ENCODE measurements at regions not wholly inside any gene's neighbourhood (a gene's known extent, or its start where the extent isn't known, plus 50 kb on each side); places are given as distances from the start of the nearest gene placed in this dataset.

DNA sequence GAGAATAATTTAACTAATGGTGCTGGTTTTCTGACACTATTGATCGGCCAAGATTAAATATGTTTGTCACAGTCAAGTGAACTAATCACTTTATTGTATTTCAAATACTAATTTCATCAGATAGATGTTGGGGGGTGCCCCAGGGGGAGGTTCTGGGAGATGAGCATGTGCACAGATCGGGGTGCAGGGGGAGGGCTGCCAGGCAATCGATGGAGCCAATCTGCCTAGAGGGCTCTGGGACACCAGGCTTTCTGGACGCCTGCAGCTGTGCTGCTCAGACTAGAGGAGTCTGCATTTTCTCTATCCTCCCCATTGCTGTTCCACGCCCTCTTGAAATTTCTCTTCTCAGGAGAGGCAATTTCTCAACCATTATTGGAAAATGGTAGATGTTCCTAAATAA is 100.0 kb upstream of the ALDH1B1 start:
- Histone ChIP-seq H3K36me3 (replicated peaks; ENCODE audit: low read depth, low read length) (no peaks in the 10 kb centered on the region), H3K27ac (ENCODE audit: low read length) (no peak overlapping the region), H3K27me3 (ENCODE audit: low read depth, low read length) (no peaks in the 10 kb centered on the region), H3K9ac (ENCODE audit: low read length) (no peak overlapping the region), H3K4me2 (ENCODE audit: low read length) (no peak overlapping the region), H3K4me3 (ENCODE audit: low read length) (no peak overlapping the region), H2AFZ (ENCODE audit: low read depth, low read length) (no peak overlapping the region), H3K9me3 (ENCODE audit: insufficient read depth, low read length) (no peaks in the 10 kb centered on the region), H4K20me1 (ENCODE audit: insufficient read depth, low read length) (no peaks in the 10 kb centered on the region), H3K79me2 (ENCODE audit: low read length) (no peaks in the 10 kb centered on the region), H3K4me1 (ENCODE audit: low read length) (no peaks in the 10 kb centered on the region)
- no peak for TF ChIP-seq EZH2phosphoT487 (IDR thresholded peaks at IDR 0.05; ENCODE audit: low read depth)
- TF ChIP-seq, protein P1, sequence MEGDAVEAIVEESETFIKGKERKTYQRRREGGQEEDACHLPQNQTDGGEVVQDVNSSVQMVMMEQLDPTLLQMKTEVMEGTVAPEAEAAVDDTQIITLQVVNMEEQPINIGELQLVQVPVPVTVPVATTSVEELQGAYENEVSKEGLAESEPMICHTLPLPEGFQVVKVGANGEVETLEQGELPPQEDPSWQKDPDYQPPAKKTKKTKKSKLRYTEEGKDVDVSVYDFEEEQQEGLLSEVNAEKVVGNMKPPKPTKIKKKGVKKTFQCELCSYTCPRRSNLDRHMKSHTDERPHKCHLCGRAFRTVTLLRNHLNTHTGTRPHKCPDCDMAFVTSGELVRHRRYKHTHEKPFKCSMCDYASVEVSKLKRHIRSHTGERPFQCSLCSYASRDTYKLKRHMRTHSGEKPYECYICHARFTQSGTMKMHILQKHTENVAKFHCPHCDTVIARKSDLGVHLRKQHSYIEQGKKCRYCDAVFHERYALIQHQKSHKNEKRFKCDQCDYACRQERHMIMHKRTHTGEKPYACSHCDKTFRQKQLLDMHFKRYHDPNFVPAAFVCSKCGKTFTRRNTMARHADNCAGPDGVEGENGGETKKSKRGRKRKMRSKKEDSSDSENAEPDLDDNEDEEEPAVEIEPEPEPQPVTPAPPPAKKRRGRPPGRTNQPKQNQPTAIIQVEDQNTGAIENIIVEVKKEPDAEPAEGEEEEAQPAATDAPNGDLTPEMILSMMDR (IDR thresholded peaks at IDR 0.05; ENCODE audit: low read depth, low read length): no peak

- Histone ChIP-seq H3K27me3 (ENCODE audit: low read depth, low read length) (no peaks in the 10 kb centered on the region), H3K27ac (ENCODE audit: low read length) (no peak overlapping the region), H4K20me1 (ENCODE audit: insufficient read depth, low read length) (no peaks in the 10 kb centered on the region), H3K9me3 (ENCODE audit: insufficient read depth, low read length) (no peaks in the 10 kb centered on the region), H3K4me3 (ENCODE audit: low read length) (no peak overlapping the region), H2AFZ (ENCODE audit: low read depth, low read length) (no peak overlapping the region), H3K9ac (ENCODE audit: low read length) (no peak overlapping the region), H3K4me2 (ENCODE audit: low read length) (no peak overlapping the region), H3K4me1 (ENCODE audit: low read length) (no peaks in the 10 kb centered on the region), H3K79me2 (ENCODE audit: low read length) (no peaks in the 10 kb centered on the region), H3K36me3 (replicated peaks; ENCODE audit: low read depth, low read length) (no peaks in the 10 kb centered on the region)
- TF ChIP-seq, protein P1 (IDR thresholded peaks at IDR 0.05; ENCODE audit: low read depth, low read length): no peak
- TF ChIP-seq EZH2phosphoT487 (IDR thresholded peaks at IDR 0.05; ENCODE audit: low read depth): no peak
These were observed 102.6 kb upstream of the ALDH1B1 start for GRCh38 chr9:38289866-38290245.

- Histone ChIP-seq H4K20me1 (ENCODE audit: insufficient read depth, low read length) (no peaks in the 10 kb centered on the region), H3K79me2 (ENCODE audit: low read length) (no peaks in the 10 kb centered on the region), H3K9ac (ENCODE audit: low read length) (no peak overlapping the region), H3K36me3 (replicated peaks; ENCODE audit: low read depth, low read length) (no peaks in the 10 kb centered on the region), H3K9me3 (ENCODE audit: insufficient read depth, low read length) (no peaks in the 10 kb centered on the region), H3K27ac (ENCODE audit: low read length) (no peak overlapping the region), H3K4me3 (ENCODE audit: low read length) (no peak overlapping the region), H3K4me1 (ENCODE audit: low read length) (no peaks in the 10 kb centered on the region), H3K4me2 (ENCODE audit: low read length) (no peak overlapping the region), H3K27me3 (ENCODE audit: low read depth, low read length) (no peaks in the 10 kb centered on the region), H2AFZ (ENCODE audit: low read depth, low read length) (no peak overlapping the region)
- no peak for TF ChIP-seq EZH2phosphoT487 (IDR thresholded peaks at IDR 0.05; ENCODE audit: low read depth)
- TF ChIP-seq, protein P1 (IDR thresholded peaks at IDR 0.05; ENCODE audit: low read depth, low read length): no peak
These were observed 103.2 kb upstream of the ALDH1B1 start for GRCh38 chr9:38289236-38289865.

- no peaks in the 10 kb centered on the region for H3K79me2 ChIP-seq (ENCODE audit: low read length)
- H3K9ac ChIP-seq (ENCODE audit: low read length): no peak overlapping the region
- no peaks in the 10 kb centered on the region for H3K36me3 ChIP-seq (replicated peaks; ENCODE audit: low read depth, low read length)
- no peaks in the 10 kb centered on the region for H3K4me1 ChIP-seq (ENCODE audit: low read length)
- TF ChIP-seq EZH2phosphoT487 (IDR thresholded peaks at IDR 0.05; ENCODE audit: low read depth): no peak
- TF ChIP-seq, protein P1 (IDR thresholded peaks at IDR 0.05; ENCODE audit: low read depth, low read length): no peak
- no peaks in the 10 kb centered on the region for H3K9me3 ChIP-seq (ENCODE audit: insufficient read depth, low read length)
- no peak overlapping the region for H3K27ac ChIP-seq (ENCODE audit: low read length)
- H4K20me1 ChIP-seq (ENCODE audit: insufficient read depth, low read length): no peaks in the 10 kb centered on the region
- H2AFZ ChIP-seq (ENCODE audit: low read depth, low read length): no peak overlapping the region
- no peak overlapping the region for H3K4me3 ChIP-seq (ENCODE audit: low read length)
- H3K4me2 ChIP-seq (ENCODE audit: low read length): no peak overlapping the region
- H3K27me3 ChIP-seq (ENCODE audit: low read depth, low read length): no peaks in the 10 kb centered on the region
These were observed 104.0 kb upstream of the ALDH1B1 start for GRCh38 chr9:38288502-38288901.

Data from OCI-LY3 (cell line).